Trophoblast cell (in vitro differentiated cells and primary cell): ENCODE measurements at regions not wholly inside any gene's neighbourhood (a gene's known extent, or its start where the extent isn't known, plus 50 kb on each side); places are given as distances from the start of the nearest gene placed in this dataset.
"Not testable (repeated sequence)": the region's sequence is repeated elsewhere in the genome, so short reads cannot be mapped to it uniquely, and the experiment has no call there.

Experiments used
- DNase-seq, 2 donors: peaks; one replicate each; pipeline ENCODE4 v3.0.0-alpha.2; 2016
- H2AFZ ChIP-seq: 2 replicates; pipeline ENCODE4 v1.6.1; 2013; ENCODE audit warnings: low read length, moderate library complexity, mild to moderate bottlenecking; ENCODE audit not compliant: insufficient read depth, poor library complexity
- H2AK5ac ChIP-seq: 2 replicates; pipeline ENCODE4 v1.6.1; 2013; ENCODE audit warnings: mild to moderate bottlenecking, low read length
- H2BK120ac ChIP-seq: 2 replicates; pipeline ENCODE4 v1.6.1; 2013; ENCODE audit warnings: low read length, mild to moderate bottlenecking, moderate library complexity; ENCODE audit not compliant: insufficient read depth, poor library complexity
- H2BK12ac ChIP-seq: 2 replicates; pipeline ENCODE4 v1.6.1; 2013; ENCODE audit warnings: mild to moderate bottlenecking, low read length, moderate library complexity
- H2BK5ac ChIP-seq: 2 replicates; pipeline ENCODE4 v1.6.1; 2013; ENCODE audit warnings: low read length, low read depth, moderate library complexity, mild to moderate bottlenecking; ENCODE audit not compliant: poor library complexity
- H3K14ac ChIP-seq: 2 replicates; pipeline ENCODE4 v1.6.1; 2013; ENCODE audit warnings: mild to moderate bottlenecking, low read length
- H3K18ac ChIP-seq: 2 replicates; pipeline ENCODE4 v1.6.1; 2013; ENCODE audit warnings: mild to moderate bottlenecking, low read length
- H3K23ac ChIP-seq: 2 replicates; pipeline ENCODE4 v1.6.1; 2013; ENCODE audit warnings: low read length
- H3K27ac ChIP-seq: 2 replicates; pipeline ENCODE4 v1.5.1; 2013; ENCODE audit warnings: low read depth, mild to moderate bottlenecking, inconsistent platforms, low read length, moderate library complexity
- H3K27me3 ChIP-seq: 2 replicates; pipeline ENCODE4 v1.6.1; 2013; ENCODE audit warnings: inconsistent platforms, mild to moderate bottlenecking, low read length, moderate library complexity; ENCODE audit not compliant: insufficient read depth
- H3K36me3 ChIP-seq, 2 experiments: 1 replicate in 1 of 2; 2 replicates in 1 of 2; pipeline ENCODE4 v1.6.1; 2013; ENCODE audit warnings: low read length in 2 of 2, mild to moderate bottlenecking in 2 of 2, moderate library complexity in 1 of 2; ENCODE audit not compliant: insufficient read depth in 2 of 2, control insufficient read depth in 1 of 2
- H3K4ac ChIP-seq: 2 replicates; pipeline ENCODE4 v1.6.1; 2013; ENCODE audit warnings: low read depth, mild to moderate bottlenecking, low read length, moderate library complexity
- H3K4me1 ChIP-seq, 2 experiments: 1 replicate in 1 of 2; 2 replicates in 1 of 2; pipeline ENCODE4 v1.6.1; 2013; ENCODE audit warnings: low read length in 2 of 2, mild to moderate bottlenecking in 2 of 2, moderate library complexity in 1 of 2; ENCODE audit not compliant: insufficient read depth in 2 of 2, control insufficient read depth in 1 of 2
- H3K4me2 ChIP-seq: 2 replicates; pipeline ENCODE4 v1.6.1; 2013; ENCODE audit warnings: inconsistent platforms, mild to moderate bottlenecking, low read length, moderate library complexity
- H3K4me3 ChIP-seq: 2 replicates; pipeline ENCODE4 v1.5.1; 2013; ENCODE audit warnings: mild to moderate bottlenecking, low read depth, low read length, inconsistent platforms
- H3K79me1 ChIP-seq: one replicate; pipeline ENCODE4 v1.6.1; 2013; ENCODE audit warnings: low read length
- H3K79me2 ChIP-seq: 2 replicates; pipeline ENCODE4 v1.6.1; 2013; ENCODE audit warnings: low read length, mild to moderate bottlenecking; ENCODE audit not compliant: control insufficient read depth, insufficient read depth, poor library complexity
- H3K9ac ChIP-seq: 2 replicates; pipeline ENCODE4 v1.6.1; 2013; ENCODE audit warnings: mild to moderate bottlenecking, low read length
- H3K9me3 ChIP-seq: 2 replicates; pipeline ENCODE4 v1.6.1; 2013; ENCODE audit warnings: low read depth, mild to moderate bottlenecking, control low read depth, inconsistent platforms, low read length; ENCODE audit not compliant: insufficient read depth
- H4K12ac ChIP-seq: 2 replicates; pipeline ENCODE4 v1.6.1; 2013; ENCODE audit warnings: low read depth, mild to moderate bottlenecking, low read length, moderate library complexity
- H4K8ac ChIP-seq: 2 replicates; pipeline ENCODE4 v1.6.1; 2013; ENCODE audit warnings: low read depth, mild to moderate bottlenecking, low read length, moderate library complexity
- H4K91ac ChIP-seq: one replicate; pipeline ENCODE4 v1.6.1; 2013; ENCODE audit warnings: low read depth, mild to moderate bottlenecking, low read length, moderate library complexity
- WGBS: extraction: QIAGEN DNeasy Blood & Tissue Kit; methylation state at CpG from one replicate; pipeline ENCODE4 v1.1.7; 2013; ENCODE audit warnings: missing lambda C conversion rate; ENCODE audit not compliant: insufficient read length, insufficient coverage; ENCODE audit errors: extremely low coverage; 5-methylcytosine and 5-hydroxymethylcytosine counted together

DNA sequence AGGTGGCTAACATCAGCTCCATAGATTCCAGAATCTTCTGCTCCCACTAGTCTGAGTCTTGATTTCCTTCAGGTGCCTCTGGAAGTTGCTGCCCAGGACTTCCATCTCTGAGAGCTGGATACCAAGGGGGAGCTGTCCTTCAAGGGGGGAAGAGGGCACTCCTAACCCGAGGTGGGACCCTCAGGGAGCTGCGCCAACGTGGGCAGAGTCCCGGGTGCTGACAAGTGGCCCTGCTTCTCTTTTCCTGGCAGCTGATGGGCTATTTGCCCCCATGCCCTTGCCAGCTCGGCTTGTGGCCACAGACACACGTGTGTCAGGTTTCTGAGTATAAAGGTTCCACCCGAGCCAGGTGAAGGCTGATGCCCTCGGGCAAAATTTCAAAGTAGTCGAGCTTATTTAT is 272.5 kb downstream of the TTC8 start:
- no peak overlapping the region for H3K9ac ChIP-seq
- no peak overlapping the region for H2AFZ ChIP-seq
- H4K8ac ChIP-seq, result no peak overlapping the region
- no peaks in the 10 kb centered on the region for H3K4me1 ChIP-seq
- H3K4me3 ChIP-seq, result no peak overlapping the region
- no peaks in the 10 kb centered on the region for H3K9me3 ChIP-seq
- no peaks in the 10 kb centered on the region for H3K36me3 ChIP-seq
- H3K23ac ChIP-seq, result no peak overlapping the region
- WGBS, result no CpG with 5 or more reads among the region's 9 CpGs
- H2BK5ac ChIP-seq, result no peak overlapping the region
- no peak overlapping the region for H2BK12ac ChIP-seq
- no peak overlapping the region for H3K4ac ChIP-seq
- DNase-seq, result no peak
- H3K79me2 ChIP-seq, result no peaks in the 10 kb centered on the region
- no peaks in the 10 kb centered on the region for H3K79me1 ChIP-seq
- no peak overlapping the region for H3K18ac ChIP-seq
- no peak overlapping the region for H4K12ac ChIP-seq
- H2BK120ac ChIP-seq, result no peak overlapping the region
- H2AK5ac ChIP-seq, result no peak overlapping the region
- no peaks in the 10 kb centered on the region for H3K27me3 ChIP-seq
- H4K91ac ChIP-seq, result no peak overlapping the region
- H3K27ac ChIP-seq, result no peak overlapping the region
- no peak overlapping the region for H3K4me2 ChIP-seq
- H3K14ac ChIP-seq, result no peak overlapping the region

DNA sequence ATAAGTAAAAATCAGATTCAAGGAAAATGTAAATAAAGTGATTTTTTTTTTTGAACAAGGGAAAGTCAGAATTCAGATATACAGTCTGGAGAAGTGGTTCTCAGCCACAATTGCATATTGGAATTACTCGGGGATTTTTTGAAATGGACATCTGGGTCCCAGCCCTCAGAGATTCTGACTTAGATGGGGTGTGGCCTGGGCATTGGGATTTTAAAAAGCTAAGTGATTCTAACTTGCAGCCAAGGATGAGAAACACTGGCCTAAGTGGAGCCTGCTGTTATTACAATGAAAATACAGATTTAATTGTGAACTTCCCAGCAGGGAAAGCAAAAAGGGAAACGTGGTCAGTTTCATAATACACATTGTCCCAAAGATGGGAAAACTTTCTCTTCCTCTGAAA is 273.8 kb downstream of the TTC8 start:
- H2BK120ac ChIP-seq, result no peak overlapping the region
- H3K18ac ChIP-seq, result no peak overlapping the region
- H3K4me1 ChIP-seq, result no peaks in the 10 kb centered on the region
- no peaks in the 10 kb centered on the region for H3K27me3 ChIP-seq
- WGBS, result no CpG with 5 or more reads among the region's 2 CpGs
- H4K8ac ChIP-seq, result no peak overlapping the region
- no peak for DNase-seq
- no peaks in the 10 kb centered on the region for H3K9me3 ChIP-seq
- no peak overlapping the region for H4K12ac ChIP-seq
- H3K14ac ChIP-seq, result no peak overlapping the region
- H3K9ac ChIP-seq, result no peak overlapping the region
- no peak overlapping the region for H3K23ac ChIP-seq
- no peaks in the 10 kb centered on the region for H3K79me1 ChIP-seq
- no peak overlapping the region for H2AFZ ChIP-seq
- H2BK12ac ChIP-seq, result no peak overlapping the region
- no peak overlapping the region for H4K91ac ChIP-seq
- H3K79me2 ChIP-seq, result no peaks in the 10 kb centered on the region
- H3K4me3 ChIP-seq, result no peak overlapping the region
- H3K4me2 ChIP-seq, result no peak overlapping the region
- H3K27ac ChIP-seq, result no peak overlapping the region
- no peak overlapping the region for H3K4ac ChIP-seq
- no peaks in the 10 kb centered on the region for H3K36me3 ChIP-seq
- no peak overlapping the region for H2AK5ac ChIP-seq
- H2BK5ac ChIP-seq, result no peak overlapping the region

DNA sequence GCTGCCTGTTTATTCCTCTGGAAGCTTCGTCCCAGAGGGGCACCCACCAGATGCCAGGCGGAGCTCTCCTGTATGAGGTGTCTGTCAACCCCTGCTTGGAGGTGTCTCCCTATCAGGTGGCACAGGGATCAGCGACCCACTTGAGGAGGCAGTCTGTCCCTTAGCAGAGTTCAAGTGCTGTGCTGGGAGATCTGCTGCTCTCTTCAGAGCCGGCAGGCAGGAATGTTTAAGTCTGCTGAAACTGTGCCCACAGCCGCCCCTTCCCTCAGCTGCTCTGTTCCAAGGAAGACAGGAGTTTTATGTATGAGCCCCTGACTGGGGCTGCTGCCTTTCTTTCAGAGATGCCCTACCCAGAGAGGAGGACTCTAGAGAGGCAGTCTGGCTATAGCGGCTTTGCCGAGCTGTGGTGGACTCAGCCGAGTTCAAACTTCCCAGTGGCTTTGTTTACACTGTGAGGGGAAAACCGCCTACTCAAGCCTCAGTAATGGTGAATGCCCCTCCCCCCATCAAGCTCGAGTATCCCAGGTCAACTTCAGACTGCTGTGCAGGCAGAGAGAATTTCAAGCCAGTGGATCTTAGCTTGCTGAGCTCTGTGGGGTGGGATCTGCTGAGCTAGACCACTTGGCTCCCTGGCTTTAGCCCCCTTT is 279.8 kb downstream of the TTC8 start:
- H3K27ac ChIP-seq, H3K4ac ChIP-seq, H4K8ac ChIP-seq, H3K27me3 ChIP-seq, H4K12ac ChIP-seq, H3K79me1 ChIP-seq, H3K36me3 ChIP-seq, H3K9ac ChIP-seq, H2AFZ ChIP-seq, H3K14ac ChIP-seq, H2BK120ac ChIP-seq, H2BK5ac ChIP-seq, H4K91ac ChIP-seq, H3K4me1 ChIP-seq, H2BK12ac ChIP-seq, H3K79me2 ChIP-seq, H3K4me3 ChIP-seq, H2AK5ac ChIP-seq, H3K9me3 ChIP-seq, H3K18ac ChIP-seq, H3K23ac ChIP-seq, DNase-seq, H3K4me2 ChIP-seq: not testable (repeated sequence)
- no CpG with 5 or more reads among the region's 10 CpGs for WGBS

DNA sequence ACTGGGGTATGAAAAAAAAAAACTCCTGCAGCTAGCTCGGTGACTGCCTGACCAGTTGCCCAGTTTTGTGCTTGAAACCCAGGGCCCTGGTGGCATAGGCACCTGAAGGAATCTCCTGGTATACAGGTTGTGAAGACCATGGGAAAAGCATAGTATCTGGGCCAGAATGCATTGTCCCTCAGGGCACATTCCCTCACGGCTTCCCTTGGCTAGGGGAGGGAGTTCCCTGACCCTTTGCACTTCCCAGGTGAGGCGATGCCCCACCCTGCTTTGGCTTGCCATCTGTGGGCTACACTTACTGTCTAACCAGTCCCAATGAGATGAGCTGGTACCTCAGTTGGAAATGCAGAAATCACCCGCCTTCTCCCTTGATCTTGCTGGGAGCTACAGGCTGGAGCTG is 280.4 kb downstream of the TTC8 start:
- not testable (repeated sequence) for H3K4me2 ChIP-seq
- whole genome bisulfite sequencing, result no CpG with 5 or more reads among the region's 4 CpGs

More for the DNA sequence above, 280.4 kb downstream of the TTC8 start:
- H2BK5ac ChIP-seq, H4K91ac ChIP-seq, H3K9ac ChIP-seq, H3K27me3 ChIP-seq, H3K79me2 ChIP-seq, H3K14ac ChIP-seq, H4K8ac ChIP-seq, H3K18ac ChIP-seq, H2AK5ac ChIP-seq, H2BK120ac ChIP-seq, H3K27ac ChIP-seq, H4K12ac ChIP-seq, H3K9me3 ChIP-seq, H3K23ac ChIP-seq, H3K79me1 ChIP-seq, H2AFZ ChIP-seq, H3K4me3 ChIP-seq, H3K4me1 ChIP-seq, H2BK12ac ChIP-seq, H3K4ac ChIP-seq, H3K36me3 ChIP-seq: not testable (repeated sequence)
- DNase-seq, result peak; percentile 82 to 90
